CD4-positive, alpha-beta T cell treated with Interleukin-15 for 4 hours (primary cell): ENCODE measurements at regions not wholly inside any gene's neighbourhood (a gene's known extent, or its start where the extent isn't known, plus 50 kb on each side); places are given as distances from the start of the nearest gene placed in this dataset.
"Not testable (repeated sequence)": the region's sequence is repeated elsewhere in the genome, so short reads cannot be mapped to it uniquely, and the experiment has no call there.

Experiments
- DNase-seq: peaks from one replicate; pipeline ENCODE4 v3.0.0-alpha.2; 2020; ENCODE audit warnings: low spot score

DNA sequence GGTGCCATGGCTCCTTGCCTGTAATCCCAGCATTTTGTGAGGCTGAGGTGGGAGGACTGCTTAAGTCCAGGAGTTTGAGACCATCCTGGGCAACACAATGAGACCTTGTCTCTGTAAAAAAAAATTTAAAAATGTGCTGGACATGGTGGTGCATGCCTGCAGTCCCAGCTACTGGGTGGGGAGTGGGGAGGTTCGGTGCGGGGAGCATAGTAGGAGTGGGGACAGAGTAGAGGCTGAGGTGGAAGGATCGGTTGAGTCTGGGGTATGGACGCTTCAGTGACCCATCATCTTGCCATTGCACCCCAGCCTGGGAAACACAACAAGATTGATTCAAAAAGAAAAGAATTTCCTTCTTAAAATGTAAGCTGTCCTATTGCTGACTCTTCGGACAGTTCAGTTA is 1490.0 kb upstream of the GBE1 start:
- DNase-seq, result no peak

- DNase-seq, result no peak
Observed at GRCh38 chr3:83250613-83251012, 1489.2 kb upstream of the GBE1 start.

DNA sequence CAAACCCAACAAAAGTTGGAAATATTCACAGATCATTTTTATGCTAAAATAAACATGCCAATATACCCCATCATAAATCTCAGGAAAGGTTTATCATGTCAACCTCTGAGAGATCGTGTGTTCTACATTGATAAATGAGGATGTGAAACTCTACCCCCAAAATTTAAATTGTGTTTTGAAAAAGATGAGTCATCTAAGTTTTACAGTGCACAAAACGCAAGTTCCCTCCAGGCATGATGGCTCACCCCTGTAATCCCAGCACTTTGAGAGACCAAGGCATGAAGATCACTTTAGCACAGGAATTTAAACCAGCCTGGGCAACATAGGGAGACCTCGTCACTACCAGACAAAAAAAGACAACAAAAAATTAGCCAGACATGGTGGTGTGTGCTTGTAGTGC is 1487.0 kb upstream of the GBE1 start:
- DNase-seq, result no peak

DNA sequence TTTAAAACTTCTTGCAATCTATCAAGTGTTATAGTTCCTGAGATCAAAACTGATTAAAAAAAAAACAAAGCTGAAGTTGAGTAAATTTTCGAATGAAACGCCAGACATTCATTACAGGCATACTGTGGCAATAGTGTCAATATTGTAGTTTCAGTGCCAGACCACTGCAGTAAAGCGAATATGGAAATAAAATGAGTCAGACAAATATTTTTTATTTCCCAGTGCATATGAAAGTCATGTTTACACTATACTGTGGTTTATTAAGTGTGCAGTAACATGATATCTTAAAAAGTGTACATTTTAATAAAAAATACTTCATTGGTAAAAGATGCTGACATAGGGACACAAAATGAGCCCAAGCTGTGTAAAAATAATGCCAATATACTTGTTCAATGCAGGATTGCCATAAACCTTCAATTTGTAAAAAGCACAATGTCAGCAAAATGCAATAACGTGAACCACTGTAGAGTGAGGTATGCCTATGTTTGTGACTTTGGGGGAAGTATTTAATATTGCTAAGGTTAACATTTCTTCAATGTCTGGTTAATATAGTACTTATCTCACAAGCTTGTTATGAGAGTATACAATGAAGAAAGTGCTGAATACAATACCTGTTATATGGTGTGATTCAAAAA is 1473.9 kb upstream of the GBE1 start:
- DNase-seq, result no peak

DNA sequence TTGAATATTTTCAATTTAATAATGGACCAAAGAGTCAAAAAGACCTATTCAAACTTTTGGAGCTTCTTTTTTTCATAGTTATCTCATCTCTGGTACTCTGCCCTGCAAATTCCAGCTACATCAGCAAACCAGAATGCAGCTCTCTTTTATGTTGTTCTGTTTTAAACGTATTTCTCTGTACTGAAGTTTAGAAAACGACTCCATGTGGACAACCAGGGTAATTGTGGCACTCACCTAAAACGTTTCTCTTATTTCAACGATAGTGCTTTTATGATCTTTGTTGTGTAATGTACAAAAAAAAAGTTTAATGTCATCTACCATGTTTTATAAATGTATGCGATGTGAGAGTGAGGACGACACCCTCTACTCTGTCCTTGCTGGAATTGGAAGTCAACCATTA is 1472.3 kb upstream of the GBE1 start:
- DNase-seq, result no peak

- DNase-seq, result no peak
Observed at GRCh38 chr3:83230841-83231240, 1469.4 kb upstream of the GBE1 start.

DNA sequence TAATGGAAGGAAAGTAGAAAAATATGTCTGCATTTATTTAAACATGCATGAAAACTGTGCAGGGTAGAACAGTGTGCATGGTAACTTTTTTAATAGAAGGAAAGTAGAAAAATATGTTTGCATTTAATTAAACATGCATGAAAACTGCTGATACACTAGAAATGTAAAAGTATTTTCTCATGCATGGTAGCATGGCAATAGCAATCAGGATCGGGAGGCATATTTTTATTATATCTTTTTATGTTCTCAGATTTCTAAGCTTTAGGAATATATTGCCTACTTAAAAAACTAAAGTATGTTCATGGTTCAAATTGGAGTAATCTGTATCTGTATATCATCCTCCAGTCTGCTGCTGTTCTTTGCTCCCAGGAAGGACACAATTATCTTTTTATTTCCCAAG is 1468.9 kb upstream of the GBE1 start:
- no peak for DNase-seq

DNA sequence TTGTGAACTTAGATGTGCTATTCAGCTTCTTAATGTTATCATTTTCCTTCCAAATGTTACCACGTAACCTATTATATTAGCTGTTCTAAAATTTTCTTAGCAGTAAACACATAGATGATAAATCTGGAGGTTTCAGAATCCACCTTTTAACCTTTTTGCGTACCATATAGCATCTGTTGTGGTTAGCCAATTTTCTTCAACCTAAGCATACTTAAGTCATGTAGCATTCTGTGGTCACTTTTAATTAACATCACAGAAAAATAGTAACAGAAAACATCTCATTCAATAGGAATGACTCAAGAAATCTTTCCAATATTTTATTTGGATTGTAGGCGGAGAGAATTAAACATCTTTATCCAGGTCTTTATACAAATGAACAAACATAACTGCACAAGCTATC is 1465.3 kb upstream of the GBE1 start:
- no peak for DNase-seq

DNA sequence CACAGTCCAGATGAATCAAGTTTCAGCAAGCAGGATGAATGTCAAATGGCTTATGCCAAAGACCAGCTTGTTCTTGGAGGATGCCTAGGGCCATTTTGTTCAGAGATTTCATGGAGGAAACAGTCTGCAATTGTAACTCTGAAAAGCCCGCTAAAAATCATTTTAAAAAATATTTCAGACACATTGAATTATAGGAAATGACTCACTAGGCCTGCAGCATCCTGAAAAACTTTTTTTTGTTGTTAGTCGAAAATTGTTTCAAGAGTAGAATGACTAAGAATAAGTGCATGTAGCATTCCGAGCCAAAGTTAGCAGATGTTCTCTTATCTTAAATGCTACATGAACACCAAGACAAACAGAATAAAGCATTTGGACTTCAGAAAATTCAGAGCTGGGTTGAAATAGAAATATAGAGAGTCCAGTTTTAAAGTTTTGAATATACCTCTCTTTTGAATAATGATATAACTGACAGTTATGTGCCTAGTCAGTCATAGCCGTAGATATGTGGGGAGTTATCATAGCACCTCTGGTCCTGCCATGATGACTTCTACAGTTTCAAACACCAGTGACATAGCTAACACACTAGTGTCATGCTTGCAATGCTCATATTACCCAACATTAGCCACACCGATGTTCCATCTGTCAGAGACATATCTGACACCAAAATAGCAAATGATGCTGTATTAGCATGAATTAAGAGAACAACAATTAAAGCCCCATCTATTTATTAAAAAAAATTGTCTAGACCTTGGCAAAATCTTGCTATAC is 1462.8 kb upstream of the GBE1 start:
- DNase-seq, result no peak

DNA sequence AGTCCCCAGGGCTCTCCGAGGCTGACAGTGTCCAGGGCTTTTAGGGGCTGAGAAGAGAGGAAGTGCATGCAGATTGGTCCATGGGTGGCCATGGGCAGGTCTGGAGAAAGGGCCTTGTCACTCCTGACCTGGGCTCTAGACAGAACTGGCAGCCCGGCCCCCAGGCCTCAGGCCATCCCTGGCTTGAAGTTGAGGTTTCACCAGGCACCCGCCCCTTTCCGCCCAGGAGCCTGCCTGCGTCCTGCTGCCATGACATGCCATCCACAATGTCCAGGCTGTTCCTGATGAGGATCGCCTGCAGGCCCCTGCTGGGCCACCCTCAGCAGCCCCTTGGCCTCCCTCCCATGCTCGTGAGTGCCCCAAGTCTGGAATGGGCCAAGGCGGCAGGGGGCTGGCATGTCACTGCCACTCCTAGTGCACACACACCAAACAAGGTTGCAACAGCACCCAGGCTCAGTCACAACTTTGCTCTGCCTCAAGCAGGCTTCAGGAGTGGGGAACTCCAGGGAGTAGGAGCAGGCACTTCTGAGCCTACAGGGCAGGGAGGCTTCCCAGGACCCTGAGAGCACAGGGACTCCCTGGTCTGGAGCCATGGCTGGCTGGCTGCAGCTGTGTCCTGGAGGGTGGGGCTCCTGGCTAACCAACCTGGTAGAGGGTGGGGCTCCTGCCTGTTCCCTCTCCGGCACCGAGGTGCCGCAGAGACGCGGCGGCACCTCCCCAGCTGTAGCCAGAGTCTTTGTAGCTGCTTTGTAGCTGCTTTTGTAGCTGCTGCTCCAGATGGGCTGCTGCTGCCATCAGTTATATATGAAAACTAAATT is 1457.1 kb upstream of the GBE1 start:
- no peak for DNase-seq

DNA sequence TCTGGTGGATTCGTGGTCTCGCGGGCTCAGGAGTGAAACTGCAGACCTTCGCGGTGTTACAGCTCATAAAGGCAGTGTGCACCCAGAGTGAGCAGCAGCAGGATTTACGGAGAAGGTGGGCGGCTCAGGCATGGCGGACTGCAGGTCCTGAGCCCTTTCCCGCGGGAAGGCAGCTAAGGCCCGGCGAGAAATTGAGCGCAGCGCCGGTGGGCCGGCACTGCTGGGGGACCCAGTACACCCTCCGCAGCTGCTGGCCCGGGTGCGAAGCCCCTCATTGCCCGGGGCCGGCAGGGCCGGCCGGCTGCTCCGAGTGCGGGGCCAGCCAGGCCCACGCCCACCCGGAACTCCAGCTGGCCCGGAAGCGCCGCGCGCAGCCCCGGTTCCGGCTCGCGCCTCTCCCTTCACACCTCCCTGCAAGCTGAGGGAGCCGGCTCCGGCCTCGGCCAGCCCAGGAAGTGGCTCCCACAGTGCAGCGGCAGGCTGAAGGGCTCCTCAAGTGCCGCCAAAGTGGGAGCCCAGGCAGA is 1456.2 kb upstream of the GBE1 start:
- not testable (repeated sequence) for DNase-seq

DNA sequence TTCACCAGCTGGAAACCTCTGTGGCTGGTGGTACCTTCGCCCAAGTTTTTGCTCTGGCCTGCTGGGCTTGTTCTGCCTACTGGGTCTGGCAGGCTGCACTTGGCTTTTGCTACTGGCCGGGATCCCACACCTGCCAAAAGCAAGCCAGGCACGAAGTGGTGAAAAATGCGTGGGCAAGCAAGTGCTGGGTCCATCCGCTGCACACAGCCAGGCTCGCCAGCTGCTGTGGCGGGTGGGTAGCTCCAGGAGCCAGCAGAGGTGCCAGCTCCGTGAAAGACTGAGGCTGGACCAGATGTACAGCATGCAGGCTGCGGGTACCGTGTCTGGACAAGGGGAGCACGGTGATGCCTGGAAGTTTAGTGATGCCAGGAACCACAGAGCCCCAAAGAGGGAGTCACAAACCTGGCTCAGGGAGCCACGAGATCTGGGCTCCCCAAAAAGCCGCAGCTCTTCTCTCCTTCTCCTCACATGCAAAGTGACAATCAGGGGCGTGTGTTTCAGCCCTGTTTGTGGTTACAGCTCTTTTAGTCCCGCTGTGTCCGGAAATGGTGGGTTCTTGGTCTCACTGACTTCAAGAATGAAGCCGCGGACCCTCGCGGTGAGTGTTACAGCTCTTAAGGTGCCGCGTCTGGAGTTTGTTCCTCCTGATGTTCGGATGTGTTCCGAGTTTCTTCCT is 1455.6 kb upstream of the GBE1 start:
- DNase-seq, result no peak

DNA sequence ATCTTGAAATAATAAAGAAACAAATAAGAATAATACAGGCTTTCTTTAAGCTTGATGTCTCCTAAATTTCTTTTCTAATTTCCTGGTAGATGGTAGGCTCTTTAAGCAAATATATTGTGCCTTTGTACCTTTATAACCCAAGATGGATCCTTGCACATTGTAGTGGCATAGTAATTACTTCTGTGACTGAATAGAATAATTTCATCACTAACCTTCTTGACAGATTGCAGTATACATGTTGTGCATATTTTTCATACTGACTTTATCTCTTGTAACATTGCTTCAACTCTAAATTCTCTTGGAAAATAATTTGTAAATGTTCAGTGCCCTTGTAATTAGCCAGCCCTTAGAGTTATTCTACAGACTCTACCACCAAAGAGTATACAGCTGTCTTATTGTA is 1433.8 kb upstream of the GBE1 start:
- DNase-seq, result no peak

DNA sequence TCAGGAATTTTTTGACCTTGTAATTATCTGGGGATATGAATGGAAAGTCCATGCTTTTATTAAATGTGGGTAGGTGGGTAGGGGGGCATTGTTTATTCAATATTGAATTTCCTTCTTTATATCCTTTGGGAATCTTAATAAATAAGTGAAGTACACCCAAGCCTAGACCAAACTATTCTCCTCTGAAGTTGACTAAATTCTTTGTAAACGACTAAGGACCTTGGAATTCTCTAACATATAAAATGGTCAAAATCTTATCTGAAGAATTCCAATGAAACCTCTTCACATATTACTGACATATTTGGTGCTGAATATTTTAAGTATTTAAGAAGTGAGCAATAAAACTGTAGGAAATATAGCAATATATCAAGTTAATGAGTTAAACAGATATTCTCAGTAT is 1432.1 kb upstream of the GBE1 start:
- DNase-seq, result no peak

GRCh38 chr3:83189634-83190033 is 1428.2 kb upstream of the GBE1 start:
- no peak for DNase-seq

GRCh38 chr3:83169473-83169872 is 1408.0 kb upstream of the GBE1 start:
- no peak for DNase-seq

DNA sequence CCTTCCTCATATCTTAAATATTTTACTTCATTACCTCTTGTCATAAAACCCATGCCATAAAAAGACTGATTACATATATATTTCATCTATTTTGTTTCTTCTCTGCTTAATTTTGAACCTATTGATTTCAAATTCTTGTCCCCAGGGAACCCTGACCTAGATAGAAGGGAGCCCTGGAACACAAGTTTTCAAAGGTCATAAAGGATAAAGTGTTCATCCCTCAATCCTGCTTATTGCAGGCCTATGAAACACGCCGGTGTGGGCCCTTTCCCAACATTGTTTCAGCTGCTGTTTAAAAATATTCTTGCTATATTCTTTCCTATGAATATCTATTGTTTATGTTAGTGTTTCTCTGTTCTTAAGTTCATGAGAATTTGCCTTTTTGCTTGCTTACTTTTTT is 1389.5 kb upstream of the GBE1 start:
- no peak for DNase-seq

DNA sequence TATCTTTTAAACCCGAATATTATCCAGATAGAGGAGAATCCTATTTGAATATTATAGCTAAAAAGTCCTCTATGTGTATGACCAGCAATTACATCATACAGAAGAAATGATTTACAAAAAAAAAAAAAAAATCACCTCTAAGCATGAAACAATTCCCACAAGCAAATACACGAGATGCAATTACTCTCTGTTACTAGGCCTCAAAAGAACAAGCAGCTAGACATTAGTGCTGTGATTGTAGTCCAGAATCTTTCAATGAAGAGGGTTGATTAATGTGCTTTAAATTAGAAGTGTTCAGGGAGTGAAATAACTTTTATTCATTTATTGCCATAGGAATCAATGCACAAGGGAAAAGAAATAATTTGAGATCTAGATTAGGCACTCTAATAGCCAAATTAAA is 1379.5 kb upstream of the GBE1 start:
- DNase-seq, result no peak

GRCh38 chr3:83131236-83131635 is 1369.8 kb upstream of the GBE1 start:
- no peak for DNase-seq

- DNase-seq, result no peak
Observed at GRCh38 chr3:83122774-83123350, 1361.4 kb upstream of the GBE1 start.

DNA sequence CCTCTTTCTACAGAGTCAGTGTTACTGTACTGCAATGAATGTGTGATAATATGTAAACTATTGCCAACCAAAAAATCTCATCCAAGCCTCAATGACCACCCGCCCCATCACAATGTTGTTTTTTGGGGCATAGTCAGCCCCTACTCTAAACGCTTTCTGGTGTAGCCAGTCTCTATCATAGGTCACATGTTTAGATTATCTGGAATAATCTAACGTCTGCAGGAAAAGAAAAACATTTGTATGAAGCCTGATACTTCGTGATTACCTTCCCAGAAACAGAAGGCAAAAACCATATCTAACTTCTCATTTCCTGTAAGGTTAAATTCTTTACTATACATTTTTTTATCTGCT is 1331.8 kb upstream of the GBE1 start:
- DNase-seq, result no peak
